ENCODE measurements at regions not wholly inside any gene's neighbourhood (a gene's known extent, or its start where the extent isn't known, plus 50 kb on each side); places are given as distances from the start of the nearest gene placed in this dataset.
"Not testable (repeated sequence)": the region's sequence is repeated elsewhere in the genome, so short reads cannot be mapped to it uniquely, and the experiment has no call there.

- DNase-seq (ENCODE audit: extremely low spot score): no peak
- TF ChIP-seq, protein P1, sequence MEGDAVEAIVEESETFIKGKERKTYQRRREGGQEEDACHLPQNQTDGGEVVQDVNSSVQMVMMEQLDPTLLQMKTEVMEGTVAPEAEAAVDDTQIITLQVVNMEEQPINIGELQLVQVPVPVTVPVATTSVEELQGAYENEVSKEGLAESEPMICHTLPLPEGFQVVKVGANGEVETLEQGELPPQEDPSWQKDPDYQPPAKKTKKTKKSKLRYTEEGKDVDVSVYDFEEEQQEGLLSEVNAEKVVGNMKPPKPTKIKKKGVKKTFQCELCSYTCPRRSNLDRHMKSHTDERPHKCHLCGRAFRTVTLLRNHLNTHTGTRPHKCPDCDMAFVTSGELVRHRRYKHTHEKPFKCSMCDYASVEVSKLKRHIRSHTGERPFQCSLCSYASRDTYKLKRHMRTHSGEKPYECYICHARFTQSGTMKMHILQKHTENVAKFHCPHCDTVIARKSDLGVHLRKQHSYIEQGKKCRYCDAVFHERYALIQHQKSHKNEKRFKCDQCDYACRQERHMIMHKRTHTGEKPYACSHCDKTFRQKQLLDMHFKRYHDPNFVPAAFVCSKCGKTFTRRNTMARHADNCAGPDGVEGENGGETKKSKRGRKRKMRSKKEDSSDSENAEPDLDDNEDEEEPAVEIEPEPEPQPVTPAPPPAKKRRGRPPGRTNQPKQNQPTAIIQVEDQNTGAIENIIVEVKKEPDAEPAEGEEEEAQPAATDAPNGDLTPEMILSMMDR (IDR thresholded peaks at IDR 0.05; ENCODE audit: control extremely low read depth, extremely low read depth, low read depth, missing control alignments): no peak
- POLR2A ChIA-PET: no interaction called here
- CTCF ChIA-PET: no interaction called here
Measured at GRCh38 chr16:35203636-35204035, 1744.2 kb downstream of the TP53TG3F start.

GRCh38 chr16:35207059-35207999, 1747.9 kb downstream of the TP53TG3F start:
- TF ChIP-seq, protein P1 (IDR thresholded peaks at IDR 0.05; ENCODE audit: control extremely low read depth, extremely low read depth, low read depth, missing control alignments): no peak
- no peak for DNase-seq (ENCODE audit: extremely low spot score)
- POLR2A ChIA-PET: no interaction called here
- CTCF ChIA-PET: no interaction called here

- CTCF ChIA-PET: no interaction called here
Measured at GRCh38 chr16:35208001-35208935, 1748.9 kb downstream of the TP53TG3F start.

GRCh38 chr16:35210681-35211433, 1751.4 kb downstream of the TP53TG3F start:
- TF ChIP-seq, protein P1 (IDR thresholded peaks at IDR 0.05; ENCODE audit: control extremely low read depth, extremely low read depth, low read depth, missing control alignments): no peak
- DNase-seq (ENCODE audit: extremely low spot score): no peak
- CTCF ChIA-PET: no interaction called here
- POLR2A ChIA-PET: no interaction called here

More at GRCh38 chr16:35208001-35208935, 1748.9 kb downstream of the TP53TG3F start:
- POLR2A ChIA-PET: no interaction called here
- TF ChIP-seq, protein P1 (IDR thresholded peaks at IDR 0.05; ENCODE audit: control extremely low read depth, extremely low read depth, low read depth, missing control alignments): no peak
- DNase-seq (ENCODE audit: extremely low spot score): no peak

DNA sequence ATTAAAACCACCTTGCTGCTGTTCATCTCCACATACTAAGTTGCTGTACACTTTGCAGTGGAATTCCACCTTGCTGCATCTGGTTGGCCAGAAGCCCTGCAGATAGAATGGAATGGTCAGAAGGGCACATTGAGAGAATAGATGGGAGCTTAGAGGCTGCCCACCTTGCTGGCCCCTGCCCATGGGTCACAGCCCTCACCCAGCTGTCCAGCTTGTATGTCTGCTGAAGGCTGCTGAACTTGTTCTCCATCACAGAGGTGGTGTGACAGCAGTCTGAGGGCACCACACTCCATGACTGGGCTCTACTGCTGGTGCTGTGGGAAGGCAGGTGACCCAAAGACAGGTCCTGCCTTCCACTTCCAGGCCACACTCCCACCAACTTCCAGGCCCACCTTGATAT, 1755.4 kb downstream of the TP53TG3F start:
- no peak for DNase-seq (ENCODE audit: extremely low spot score)
- ChIA-PET POLR2A (no interaction called here), CTCF (no interaction called here)
- TF ChIP-seq, protein P1 (IDR thresholded peaks at IDR 0.05; ENCODE audit: control extremely low read depth, extremely low read depth, low read depth, missing control alignments): no peak

DNA sequence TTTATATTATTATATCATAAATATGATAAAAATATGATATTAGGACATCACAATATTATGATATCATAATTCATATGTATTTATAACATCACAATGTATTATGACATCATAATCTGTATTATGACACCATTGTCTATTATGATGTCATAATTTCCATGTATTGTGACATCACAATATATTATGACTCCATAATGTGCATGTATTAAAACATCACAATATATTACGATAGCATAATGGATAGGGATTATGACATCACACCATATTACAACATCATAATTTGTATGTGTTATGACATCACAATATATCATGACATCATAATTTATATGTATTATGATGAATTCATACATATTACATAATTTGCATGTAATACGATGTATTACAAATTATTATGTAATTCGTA, 1755.9 kb downstream of the TP53TG3F start:
- ChIA-PET CTCF (no interaction called here), POLR2A (no interaction called here)
- no peak for DNase-seq (ENCODE audit: extremely low spot score)
- TF ChIP-seq, protein P1 (IDR thresholded peaks at IDR 0.05; ENCODE audit: control extremely low read depth, extremely low read depth, low read depth, missing control alignments): no peak

DNA sequence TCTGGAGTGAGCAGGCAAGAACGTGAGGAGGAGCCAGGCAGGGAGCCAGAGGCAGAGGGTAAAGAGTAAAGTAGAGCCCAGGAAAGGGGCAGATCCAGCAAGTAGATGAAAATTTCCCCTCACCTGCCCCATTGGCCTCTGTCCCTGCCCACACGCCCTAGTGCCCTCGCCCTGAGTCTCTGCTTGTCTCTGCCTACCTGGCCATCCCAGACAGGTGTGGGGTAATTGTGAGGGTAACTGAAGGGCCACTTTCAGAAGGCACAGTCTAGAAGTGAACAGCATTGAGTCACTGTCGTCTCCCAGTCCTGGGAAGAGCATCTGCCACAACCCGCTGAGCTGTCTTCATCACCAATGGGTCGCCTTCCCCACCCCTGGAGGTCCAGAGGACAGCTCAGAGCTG, 1756.8 kb downstream of the TP53TG3F start:
- POLR2A ChIA-PET; DNase-seq (ENCODE audit: extremely low spot score); CTCF ChIA-PET: not testable (repeated sequence)
